ENCODE measurements at regions not wholly inside any gene's neighbourhood (a gene's known extent, or its start where the extent isn't known, plus 50 kb on each side); places are given as distances from the start of the nearest gene placed in this dataset.

DNA sequence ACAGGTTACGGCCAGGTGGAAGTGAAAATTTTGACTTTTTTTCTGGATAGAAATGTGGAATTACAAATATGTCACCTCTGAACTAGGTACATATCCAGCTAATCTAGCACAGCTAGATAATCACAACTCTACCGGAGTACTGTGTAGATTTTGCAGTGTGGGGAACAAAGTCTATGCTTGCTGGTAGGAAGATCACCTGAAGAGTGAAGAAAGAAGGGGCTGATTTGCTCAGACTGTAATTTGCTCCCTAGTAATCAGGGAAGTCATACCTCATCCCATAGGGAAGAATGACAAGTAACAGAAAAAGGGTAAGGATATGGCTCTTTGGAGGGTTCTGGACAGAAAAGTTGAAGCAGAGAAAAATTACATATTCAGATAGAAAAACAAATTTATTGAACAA, 319.6 kb upstream of the TMPRSS15 start:
- ChIA-PET POLR2A (no interaction called here), CTCF (no interaction called here), RAD21 (ENCODE audit: low non-redundant PET in 1 of 2, low total read pairs in 2 of 2, uncharacterized antibody in 2 of 2, unreplicated experiment in 2 of 2) (no interaction called here)
- Histone ChIP-seq H3K4me1 (ENCODE audit: control insufficient read depth in 1 of 2, insufficient read depth in 2 of 2, low read length in 2 of 2) (no peaks in the 10 kb centered on the region), H3K27me3 (ENCODE audit: insufficient read depth, low read length) (no peaks in the 10 kb centered on the region), H3K4me2 (ENCODE audit: low read length) (no peak overlapping the region), H2AFZ (ENCODE audit: low read depth, low read length, poor library complexity, severe bottlenecking) (no peak overlapping the region), H3K9me3 (ENCODE audit: control insufficient read depth in 1 of 2, insufficient read depth in 1 of 2, low read depth in 1 of 2, low read length in 2 of 2) (peaks cover 14 to 46% of the 10 kb centered on the region in 2 experiments), H3K4me3 (replicated peaks in 1 of 2; ENCODE audit: low read depth in 1 of 2, low read length in 2 of 2) (no peak overlapping the region), H3K27ac (ENCODE audit: low read depth, low read length) (no peak overlapping the region), H3K9ac (ENCODE audit: low read length) (no peak overlapping the region), H3K79me2 (ENCODE audit: insufficient read depth, low read length) (no peaks in the 10 kb centered on the region), H4K20me1 (ENCODE audit: insufficient read depth) (no peaks in the 10 kb centered on the region), H3K9me2 (ENCODE audit: insufficient read depth) (no peaks in the 10 kb centered on the region), H3K36me3 (ENCODE audit: control insufficient read depth in 1 of 2, insufficient read depth in 2 of 2, low read length in 2 of 2) (no peaks in the 10 kb centered on the region)
- ATAC-seq (no peak), DNase-seq (ENCODE audit: low read depth, low spot score) (no peak)
- intact Hi-C loops (cut with micrococcal nuclease), result no loop called here
- no peak for TF ChIP-seq RAD21 (IDR thresholded peaks at IDR 0.05; ENCODE audit: low read depth)
- no TSS peak for BruUV-seq (replicated peaks)

GRCh38 chr21:18725653-18726052, 322.1 kb upstream of the TMPRSS15 start:
- Histone ChIP-seq H3K27me3 (ENCODE audit: insufficient read depth, low read length) (no peaks in the 10 kb centered on the region), H3K9me2 (ENCODE audit: insufficient read depth) (no peaks in the 10 kb centered on the region), H3K9me3 (ENCODE audit: control insufficient read depth in 1 of 2, insufficient read depth in 1 of 2, low read depth in 1 of 2, low read length in 2 of 2) (peaks cover 14 to 40% of the 10 kb centered on the region in 2 experiments), H3K4me3 (replicated peaks in 1 of 2; ENCODE audit: low read depth in 1 of 2, low read length in 2 of 2) (no peak overlapping the region), H3K27ac (ENCODE audit: low read depth, low read length) (no peak overlapping the region), H3K9ac (ENCODE audit: low read length) (no peak overlapping the region), H2AFZ (ENCODE audit: low read depth, low read length, poor library complexity, severe bottlenecking) (no peak overlapping the region), H3K4me1 (ENCODE audit: control insufficient read depth in 1 of 2, insufficient read depth in 2 of 2, low read length in 2 of 2) (no peaks in the 10 kb centered on the region), H3K4me2 (ENCODE audit: low read length) (no peak overlapping the region), H3K36me3 (ENCODE audit: control insufficient read depth in 1 of 2, insufficient read depth in 2 of 2, low read length in 2 of 2) (no peaks in the 10 kb centered on the region), H3K79me2 (ENCODE audit: insufficient read depth, low read length) (no peaks in the 10 kb centered on the region), H4K20me1 (ENCODE audit: insufficient read depth) (no peaks in the 10 kb centered on the region)
- CTCF ChIA-PET, result no interaction called here
- ATAC-seq (no peak), DNase-seq (ENCODE audit: low read depth, low spot score) (no peak)
- intact Hi-C loops (cut with micrococcal nuclease), result no loop called here
- BruUV-seq (replicated peaks), result no TSS peak
- TF ChIP-seq CEBPB (IDR thresholded peaks at IDR 0.05; ENCODE audit: low read depth) (no peak), EZH2phosphoT487 (IDR thresholded peaks at IDR 0.05; ENCODE audit: borderline replicate concordance) (no peak)
- RAD21 ChIA-PET (ENCODE audit: low non-redundant PET in 1 of 2, low total read pairs in 2 of 2, uncharacterized antibody in 2 of 2, unreplicated experiment in 2 of 2), result no interaction called here
- POLR2A ChIA-PET, result no interaction called here

DNA sequence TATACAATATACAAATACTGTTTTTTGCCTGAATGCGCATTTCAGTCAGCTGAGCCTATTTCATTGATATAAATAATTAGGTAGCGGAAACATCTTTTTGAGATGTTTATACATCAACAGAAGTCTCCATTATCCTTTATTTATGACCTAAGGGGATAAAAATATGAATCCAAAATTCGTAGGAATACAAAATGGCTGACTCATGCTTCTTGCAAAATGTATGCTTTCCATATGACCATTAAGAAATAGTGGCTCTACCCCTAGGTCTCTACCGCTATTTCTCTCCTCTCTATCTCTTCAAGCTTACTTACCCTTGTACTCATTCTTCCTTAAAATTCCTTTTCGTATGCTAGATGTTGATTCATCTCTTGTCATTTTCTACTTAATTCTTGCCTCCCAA, 338.4 kb upstream of the TMPRSS15 start:
- ATAC-seq, result no peak
- POLR2A ChIA-PET, result no interaction called here
- Histone ChIP-seq H2AFZ (ENCODE audit: low read depth, low read length, poor library complexity, severe bottlenecking) (no peak overlapping the region), H3K27ac (ENCODE audit: low read depth, low read length) (no peak overlapping the region), H3K4me3 (replicated peaks in 1 of 2; ENCODE audit: low read depth in 1 of 2, low read length in 2 of 2) (no peak overlapping the region), H3K9me3 (ENCODE audit: control insufficient read depth in 1 of 2, insufficient read depth in 1 of 2, low read depth in 1 of 2, low read length in 2 of 2) (peaks cover 15 to 44% of the 10 kb centered on the region in 2 experiments; a peak in 3 of 4 replicates), H3K79me2 (ENCODE audit: insufficient read depth, low read length) (no peaks in the 10 kb centered on the region), H3K27me3 (ENCODE audit: insufficient read depth, low read length) (no peaks in the 10 kb centered on the region), H4K20me1 (ENCODE audit: insufficient read depth) (no peaks in the 10 kb centered on the region), H3K9me2 (ENCODE audit: insufficient read depth) (no peaks in the 10 kb centered on the region), H3K4me2 (ENCODE audit: low read length) (no peak overlapping the region), H3K9ac (ENCODE audit: low read length) (no peak overlapping the region), H3K4me1 (ENCODE audit: control insufficient read depth in 1 of 2, insufficient read depth in 2 of 2, low read length in 2 of 2) (no peaks in the 10 kb centered on the region), H3K36me3 (ENCODE audit: control insufficient read depth in 1 of 2, insufficient read depth in 2 of 2, low read length in 2 of 2) (no peaks in the 10 kb centered on the region)
- intact Hi-C loops (cut with micrococcal nuclease), result no loop called here
- BruUV-seq (replicated peaks), result no TSS peak
- no peak for DNase-seq (ENCODE audit: low read depth, low spot score)
- CTCF ChIA-PET, result no interaction called here
- RAD21 ChIA-PET (ENCODE audit: low non-redundant PET in 1 of 2, low total read pairs in 2 of 2, uncharacterized antibody in 2 of 2, unreplicated experiment in 2 of 2), result no interaction called here
- TF ChIP-seq FOSL1 (IDR thresholded peaks at IDR 0.05; ENCODE audit: low read depth) (no peak), SP1 (IDR thresholded peaks at IDR 0.05; ENCODE audit: low read depth) (no peak), ZBTB33 (IDR thresholded peaks at IDR 0.05; ENCODE audit: extremely low read depth, insufficient replicate concordance, low read length) (no peak), REST (IDR thresholded peaks at IDR 0.05; ENCODE audit: low read depth) (no peak), ELF1 (IDR thresholded peaks at IDR 0.05; ENCODE audit: borderline replicate concordance, low read depth) (no peak), TCF7L2 (IDR thresholded peaks at IDR 0.05; ENCODE audit: borderline replicate concordance, extremely low read depth, insufficient read depth, insufficient read length) (no peak)

Measured in HCT116 (cell line).